ENCODE measurements at regions not wholly inside any gene's neighbourhood (a gene's known extent, or its start where the extent isn't known, plus 50 kb on each side); places are given as distances from the start of the nearest gene placed in this dataset.
"Not testable (repeated sequence)": the region's sequence is repeated elsewhere in the genome, so short reads cannot be mapped to it uniquely, and the experiment has no call there.

- not testable (repeated sequence) for H3K36me3 Mint-ChIP-seq
Measured at GRCh38 chr21:9972018-9972417, 549.4 kb upstream of the TPTE start.

GRCh38 chr21:9978371-9978770, 543.0 kb upstream of the TPTE start:
- H3K4me1 Mint-ChIP-seq; H3K27ac Mint-ChIP-seq; H3K4me3 Mint-ChIP-seq; H3K36me3 Mint-ChIP-seq; H3K27me3 Mint-ChIP-seq (ENCODE audit: low read depth); DNase-seq (ENCODE audit: low spot score in 2 of 2, unreplicated experiment in 2 of 2): not testable (repeated sequence)
- peaks cover 56% of the 10 kb centered on the region for H3K9me3 Mint-ChIP-seq

More at GRCh38 chr21:9972018-9972417, 549.4 kb upstream of the TPTE start:
- not testable (repeated sequence) for DNase-seq (ENCODE audit: low spot score in 2 of 2, unreplicated experiment in 2 of 2); H3K4me1 Mint-ChIP-seq; H3K27ac Mint-ChIP-seq; H3K4me3 Mint-ChIP-seq; H3K27me3 Mint-ChIP-seq (ENCODE audit: low read depth)
- peaks cover 40% of the 10 kb centered on the region for H3K9me3 Mint-ChIP-seq

- H3K27ac Mint-ChIP-seq; H3K4me3 Mint-ChIP-seq; H3K27me3 Mint-ChIP-seq (ENCODE audit: low read depth); DNase-seq (ENCODE audit: low spot score in 2 of 2, unreplicated experiment in 2 of 2); H3K36me3 Mint-ChIP-seq; H3K4me1 Mint-ChIP-seq: not testable (repeated sequence)
- H3K9me3 Mint-ChIP-seq, result peaks cover 35% of the 10 kb centered on the region
Measured at GRCh38 chr21:9997507-9997906, 523.9 kb upstream of the TPTE start.

GRCh38 chr21:10002762-10003313, 518.5 kb upstream of the TPTE start:
- H3K4me3 Mint-ChIP-seq; H3K27me3 Mint-ChIP-seq (ENCODE audit: low read depth); H3K27ac Mint-ChIP-seq; H3K36me3 Mint-ChIP-seq; DNase-seq (ENCODE audit: low spot score in 2 of 2, unreplicated experiment in 2 of 2); H3K4me1 Mint-ChIP-seq: not testable (repeated sequence)
- H3K9me3 Mint-ChIP-seq, result peaks cover 51% of the 10 kb centered on the region

GRCh38 chr21:10005791-10006190, 515.6 kb upstream of the TPTE start:
- peaks cover 51% of the 10 kb centered on the region for H3K9me3 Mint-ChIP-seq
- not testable (repeated sequence) for H3K4me3 Mint-ChIP-seq; DNase-seq (ENCODE audit: low spot score in 2 of 2, unreplicated experiment in 2 of 2)

GRCh38 chr21:10016991-10017390, 504.4 kb upstream of the TPTE start:
- H3K4me1 Mint-ChIP-seq; H3K36me3 Mint-ChIP-seq; H3K27me3 Mint-ChIP-seq (ENCODE audit: low read depth); DNase-seq (ENCODE audit: low spot score in 2 of 2, unreplicated experiment in 2 of 2); H3K27ac Mint-ChIP-seq; H3K4me3 Mint-ChIP-seq: not testable (repeated sequence)
- H3K9me3 Mint-ChIP-seq, result peaks cover 27% of the 10 kb centered on the region

More at GRCh38 chr21:10005791-10006190, 515.6 kb upstream of the TPTE start:
- not testable (repeated sequence) for H3K36me3 Mint-ChIP-seq; H3K4me1 Mint-ChIP-seq; H3K27ac Mint-ChIP-seq; H3K27me3 Mint-ChIP-seq (ENCODE audit: low read depth)

GRCh38 chr21:10017757-10018156, 503.6 kb upstream of the TPTE start:
- not testable (repeated sequence) for H3K4me3 Mint-ChIP-seq; DNase-seq (ENCODE audit: low spot score in 2 of 2, unreplicated experiment in 2 of 2); H3K27me3 Mint-ChIP-seq (ENCODE audit: low read depth); H3K27ac Mint-ChIP-seq; H3K4me1 Mint-ChIP-seq; H3K36me3 Mint-ChIP-seq
- H3K9me3 Mint-ChIP-seq, result peaks cover 22% of the 10 kb centered on the region

- H3K27me3 Mint-ChIP-seq (ENCODE audit: low read depth); H3K4me1 Mint-ChIP-seq; H3K27ac Mint-ChIP-seq; H3K36me3 Mint-ChIP-seq; DNase-seq (ENCODE audit: low spot score in 2 of 2, unreplicated experiment in 2 of 2); H3K4me3 Mint-ChIP-seq: not testable (repeated sequence)
- H3K9me3 Mint-ChIP-seq, result peaks cover 34% of the 10 kb centered on the region
Measured at GRCh38 chr21:10021462-10021861, 499.9 kb upstream of the TPTE start.

GRCh38 chr21:10022745-10023144, 498.6 kb upstream of the TPTE start:
- not testable (repeated sequence) for H3K27ac Mint-ChIP-seq; H3K4me1 Mint-ChIP-seq; H3K4me3 Mint-ChIP-seq; DNase-seq (ENCODE audit: low spot score in 2 of 2, unreplicated experiment in 2 of 2); H3K36me3 Mint-ChIP-seq; H3K27me3 Mint-ChIP-seq (ENCODE audit: low read depth)
- peaks cover 24% of the 10 kb centered on the region for H3K9me3 Mint-ChIP-seq
